Activated CD4-positive, alpha-beta T cell treated with anti-CD3 and anti-CD28 coated beads, Interleukin-2, amount 50 U/mL, for 24 hours (primary cell): ENCODE measurements at regions not wholly inside any gene's neighbourhood (a gene's known extent, or its start where the extent isn't known, plus 50 kb on each side); places are given as distances from the start of the nearest gene placed in this dataset.

ENCODE experiments used
- DNase-seq, 2 donors: peaks; one replicate each; pipeline ENCODE4 v3.0.0-alpha.2; 2020; ENCODE audit warnings: low read depth in 1 of 2, low spot score in 1 of 2

DNA sequence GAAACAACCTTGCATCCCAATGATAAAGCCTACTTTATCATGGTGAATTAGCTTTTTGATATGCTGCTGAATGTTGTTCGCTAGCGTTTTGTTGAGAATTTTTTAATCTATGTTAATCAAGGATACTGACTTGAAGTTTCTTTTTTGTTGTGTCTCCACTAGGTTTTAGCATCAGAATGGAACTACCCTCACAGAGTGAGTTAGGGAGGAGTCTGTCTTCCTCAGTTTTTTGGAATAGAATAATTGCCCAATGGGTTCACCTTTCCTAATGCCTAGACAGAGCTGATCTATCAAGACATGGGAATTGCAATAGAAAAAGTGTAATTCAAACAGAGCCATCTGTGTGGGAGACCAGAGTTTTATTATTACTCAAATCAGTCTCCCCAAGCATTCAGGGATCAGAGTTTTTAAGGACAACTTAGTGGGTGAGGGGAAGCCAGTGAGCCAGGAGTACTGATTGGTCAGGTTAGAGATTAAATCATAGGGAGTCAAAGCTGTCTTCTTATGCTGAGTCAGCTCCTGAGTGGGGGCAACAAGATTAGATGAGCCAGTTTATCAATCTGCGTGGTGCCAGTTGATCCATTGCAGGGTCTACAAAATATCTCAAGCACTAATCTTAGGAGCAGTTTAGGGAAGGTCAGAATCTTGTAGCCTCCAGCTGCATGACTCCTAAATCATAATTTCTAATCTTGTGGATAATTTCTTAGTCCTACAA lies 237.4 kb upstream of the PPP2R3A start:
- DNase-seq, result no peak

DNA sequence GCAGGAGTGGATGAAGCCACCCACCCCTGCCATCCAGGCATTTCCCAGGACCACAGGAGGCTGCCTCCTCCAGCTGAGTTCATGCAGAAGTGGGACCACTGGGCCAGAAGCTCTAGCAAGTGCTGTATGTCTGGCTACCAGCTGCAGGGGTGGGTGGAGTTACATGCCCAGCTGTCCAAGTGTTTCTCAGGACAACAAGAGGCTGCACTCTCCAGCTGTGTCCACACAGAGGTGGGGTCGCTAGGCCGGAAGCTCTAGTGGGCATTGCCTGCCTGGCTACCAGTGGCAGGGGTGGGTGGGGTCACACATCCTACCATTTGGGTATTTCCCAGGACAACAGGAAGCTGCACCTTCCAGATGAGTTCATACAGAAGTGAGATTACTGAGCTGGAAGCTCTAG lies 234.0 kb upstream of the PPP2R3A start:
- no peak for DNase-seq

- no peak for DNase-seq
These were observed 228.8 kb upstream of the PPP2R3A start for GRCh38 chr3:135736740-135737139.

GRCh38 chr3:135739779-135740178 lies 225.7 kb upstream of the PPP2R3A start:
- no peak for DNase-seq

DNA sequence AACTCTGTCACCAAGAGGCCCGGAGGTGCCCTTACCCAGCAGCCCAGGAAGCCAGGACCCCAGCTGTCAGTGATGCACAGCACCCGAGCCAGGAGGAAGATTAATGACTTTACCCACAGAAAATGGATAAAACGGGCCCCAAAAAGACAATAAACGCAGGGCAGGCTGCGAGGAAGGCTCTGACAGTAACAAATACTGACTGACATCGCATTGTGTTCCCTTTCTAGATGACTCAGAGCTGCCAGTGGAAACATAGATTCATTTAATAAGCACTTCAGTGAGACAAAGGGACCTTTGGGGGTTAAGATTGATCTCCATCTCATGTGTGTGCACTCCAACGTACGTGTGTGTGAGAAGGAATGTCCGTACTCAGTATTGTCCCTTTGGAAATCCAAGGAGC lies 225.3 kb upstream of the PPP2R3A start:
- no peak for DNase-seq

GRCh38 chr3:135740751-135741150 lies 224.8 kb upstream of the PPP2R3A start:
- DNase-seq, result no peak

DNA sequence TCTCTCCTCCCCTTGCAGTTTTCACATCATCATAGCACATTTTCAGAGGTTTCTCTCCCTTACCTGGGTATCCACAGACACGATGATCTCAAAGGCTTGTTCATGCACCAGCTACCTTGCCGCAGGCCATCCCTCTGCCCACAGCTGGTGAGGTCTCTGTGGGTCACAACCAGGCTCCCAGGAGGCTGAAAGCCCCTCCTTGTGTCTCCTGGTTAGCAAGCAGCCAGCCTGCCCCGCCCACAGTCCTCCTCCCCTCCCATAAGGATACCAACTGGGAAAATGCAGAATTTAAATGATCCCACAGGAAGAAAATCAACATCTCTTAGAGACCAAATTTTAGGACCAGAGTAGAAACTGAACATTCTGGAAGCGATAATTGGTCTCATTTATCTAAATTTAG lies 213.5 kb upstream of the PPP2R3A start:
- no peak for DNase-seq

DNA sequence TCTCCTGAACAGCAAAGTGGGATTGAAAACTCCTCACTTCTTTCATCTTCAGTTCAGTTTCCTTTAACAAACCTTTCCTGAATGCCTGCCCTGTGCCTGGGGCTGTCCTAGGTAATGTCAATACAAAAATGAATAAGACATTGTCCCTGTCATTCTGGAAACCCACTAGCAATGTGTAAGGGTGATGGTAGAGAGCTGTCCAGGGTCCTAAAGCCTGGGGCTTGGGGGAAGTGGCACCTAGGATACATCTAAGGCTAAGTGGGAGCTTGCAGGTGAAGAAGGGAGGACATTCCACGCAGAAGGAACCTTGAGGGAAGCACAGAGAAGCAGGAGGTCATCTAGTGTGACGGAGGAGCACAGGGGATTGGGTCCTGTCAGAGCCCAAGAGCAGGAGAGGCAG lies 212.7 kb upstream of the PPP2R3A start:
- no peak for DNase-seq

- DNase-seq, result no peak
These were observed 212.0 kb upstream of the PPP2R3A start for GRCh38 chr3:135753506-135753905.

- DNase-seq, result no peak
These were observed 210.0 kb upstream of the PPP2R3A start for GRCh38 chr3:135755330-135756105.

DNA sequence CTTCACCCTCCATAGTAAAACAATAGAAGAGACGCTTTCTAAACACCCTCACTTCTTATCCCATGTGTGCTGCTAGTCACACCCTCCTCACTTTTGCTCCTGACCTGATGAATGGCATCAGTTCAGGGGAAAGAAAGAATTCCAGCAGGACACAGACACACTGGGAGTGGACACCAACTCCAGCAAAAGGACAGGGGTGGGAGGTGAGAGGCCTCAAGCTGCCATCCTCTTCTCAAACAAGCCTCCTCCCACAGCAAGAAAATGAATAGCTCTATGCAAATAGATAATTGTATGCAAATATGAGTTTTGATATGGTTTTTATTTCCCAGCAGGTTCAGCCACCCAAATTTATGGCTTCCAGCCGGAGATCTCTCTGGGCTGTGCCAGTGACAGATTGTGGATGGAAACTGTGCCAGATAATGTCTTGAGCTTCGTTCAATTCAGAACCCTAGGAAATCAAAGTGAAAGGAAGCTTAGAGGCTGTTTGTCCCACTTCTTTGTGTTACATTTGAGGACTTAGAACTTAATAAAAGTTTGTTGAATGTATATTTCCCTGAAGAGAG lies 209.3 kb upstream of the PPP2R3A start:
- DNase-seq, result no peak

GRCh38 chr3:135757421-135757820 lies 208.1 kb upstream of the PPP2R3A start:
- DNase-seq, result no peak

DNA sequence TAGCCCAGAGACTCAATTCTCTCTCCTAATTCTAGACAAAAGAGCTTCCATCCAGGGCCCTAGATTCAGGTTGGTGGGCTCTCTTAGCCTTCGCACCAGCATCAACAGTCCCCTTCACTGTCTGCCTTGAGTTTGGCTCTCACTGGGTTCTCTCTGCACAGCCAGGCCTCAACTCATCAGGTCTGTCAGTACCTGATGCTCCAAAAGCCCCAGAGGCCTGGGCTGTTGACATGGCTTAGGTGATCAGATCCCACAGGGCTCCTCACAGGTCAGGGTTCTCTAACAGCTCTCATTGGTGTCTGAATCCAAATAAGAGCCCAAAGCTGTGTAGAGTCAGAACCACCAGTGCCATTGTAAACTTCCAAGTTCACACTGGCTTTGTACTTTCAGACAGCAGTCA lies 206.6 kb upstream of the PPP2R3A start:
- DNase-seq, result no peak

DNA sequence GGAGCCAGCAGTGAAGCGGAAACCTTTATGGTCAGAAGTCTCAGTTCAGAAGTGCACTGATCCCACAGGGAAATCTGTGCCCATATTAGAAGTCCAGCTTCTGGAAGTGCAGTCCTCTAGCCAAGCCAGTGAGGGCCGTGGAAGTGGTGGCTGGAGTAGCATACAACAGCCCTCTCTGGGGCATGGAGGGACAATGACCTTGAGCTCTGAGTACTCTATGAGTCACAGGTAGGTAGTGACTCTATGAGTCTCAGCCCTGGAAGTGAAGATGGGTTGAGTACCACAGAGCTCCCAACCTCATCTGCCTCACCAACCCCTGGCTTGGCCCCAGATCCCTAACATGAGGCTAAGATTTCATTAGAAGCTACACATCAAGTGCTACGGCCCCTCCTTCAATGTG lies 205.9 kb upstream of the PPP2R3A start:
- DNase-seq, result no peak

- no peak for DNase-seq
These were observed 204.9 kb upstream of the PPP2R3A start for GRCh38 chr3:135760581-135760980.

DNA sequence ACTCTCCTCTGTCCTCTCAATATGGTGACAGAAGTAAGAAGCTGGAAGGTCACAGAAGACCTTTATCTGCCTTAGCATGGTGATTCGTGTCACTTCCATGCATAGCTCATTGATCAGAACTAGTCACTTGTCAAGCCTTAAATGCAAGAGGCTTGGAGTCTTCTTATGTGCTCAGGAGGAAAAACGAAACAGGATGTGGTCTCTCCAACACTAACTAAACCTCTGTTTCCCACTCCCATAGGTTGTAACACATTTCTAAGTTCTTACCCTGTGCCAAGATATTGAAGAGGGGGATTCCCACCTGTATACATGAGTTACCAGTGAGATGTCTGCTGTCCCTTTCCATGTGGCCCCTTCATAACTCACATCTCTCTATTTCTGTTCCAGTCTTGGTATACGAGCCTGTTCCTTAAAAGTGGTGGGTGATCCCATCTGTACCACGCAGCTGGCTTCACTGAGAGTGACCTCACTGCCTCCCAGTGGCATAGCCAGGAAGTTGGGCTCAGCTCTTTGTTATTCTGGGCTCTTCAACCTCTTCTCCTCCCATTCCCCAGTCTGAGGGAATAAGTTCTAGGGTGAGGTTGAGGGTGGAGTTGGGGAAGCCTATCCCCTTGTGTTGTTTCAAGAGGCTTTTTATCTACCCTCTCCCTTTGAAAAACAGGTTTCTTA lies 203.2 kb upstream of the PPP2R3A start:
- DNase-seq, result no peak

DNA sequence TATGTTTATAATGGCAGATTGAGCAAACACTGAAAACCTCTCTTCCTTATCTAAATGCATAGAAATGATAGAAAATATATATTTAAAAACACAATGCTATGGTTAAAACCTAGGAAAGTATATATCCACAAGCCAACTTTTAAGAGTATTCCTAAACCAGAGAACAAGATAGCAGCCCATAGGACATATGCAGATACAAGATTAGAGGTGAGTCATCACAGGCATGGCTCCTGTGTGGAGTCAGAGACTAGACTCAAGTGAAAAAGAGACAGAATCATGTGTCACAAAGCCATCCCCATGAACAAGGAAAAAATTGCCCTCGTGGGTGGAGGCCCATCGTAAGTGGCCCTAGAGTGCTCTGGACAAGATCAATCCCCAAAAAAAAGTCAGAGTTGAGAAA lies 199.4 kb upstream of the PPP2R3A start:
- no peak for DNase-seq

DNA sequence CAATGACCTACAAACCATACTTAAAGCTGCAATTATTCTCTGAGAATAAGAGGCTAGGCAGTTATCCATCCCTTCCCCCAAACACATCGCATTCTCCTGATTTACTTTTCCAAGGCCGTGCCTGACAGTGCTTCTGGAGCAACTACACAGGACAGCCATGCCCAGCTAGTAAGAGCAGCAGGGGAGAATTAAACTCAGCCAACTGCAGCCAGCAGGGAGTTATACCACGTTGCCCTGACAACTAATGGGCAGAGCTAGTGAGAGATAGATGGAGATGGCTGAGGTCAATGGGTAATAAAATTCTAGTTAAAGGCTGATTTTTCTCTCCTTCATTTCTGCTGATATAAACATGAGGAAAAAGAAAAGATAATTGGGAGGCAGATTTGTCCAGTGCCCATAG lies 193.8 kb upstream of the PPP2R3A start:
- DNase-seq, result no peak

DNA sequence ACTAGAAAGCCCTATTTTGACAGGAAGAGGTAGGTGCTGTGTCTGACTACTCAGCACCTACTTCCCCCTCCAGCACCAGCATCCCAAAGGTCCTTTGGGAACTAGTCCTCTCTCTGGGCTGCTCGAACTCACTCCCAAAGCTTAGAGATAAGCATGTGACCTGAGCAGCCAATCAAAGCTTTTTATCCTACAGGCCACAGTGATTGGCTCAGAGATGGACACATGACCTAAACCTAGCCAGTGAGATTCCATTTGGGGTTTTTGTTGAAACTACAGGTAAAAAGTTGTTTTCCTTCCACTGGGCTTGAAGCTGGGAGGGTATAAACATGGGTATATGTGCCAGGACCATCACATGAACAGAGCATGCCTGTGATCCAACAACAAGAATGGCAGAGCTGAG lies 186.5 kb upstream of the PPP2R3A start:
- no peak for DNase-seq

- DNase-seq, result no peak
These were observed 185.8 kb upstream of the PPP2R3A start for GRCh38 chr3:135779590-135780235.

GRCh38 chr3:135781026-135781815 lies 184.3 kb upstream of the PPP2R3A start:
- DNase-seq, result no peak
